ENCODE measurements at regions not wholly inside any gene's neighbourhood (a gene's known extent, or its start where the extent isn't known, plus 50 kb on each side); places are given as distances from the start of the nearest gene placed in this dataset.

DNA sequence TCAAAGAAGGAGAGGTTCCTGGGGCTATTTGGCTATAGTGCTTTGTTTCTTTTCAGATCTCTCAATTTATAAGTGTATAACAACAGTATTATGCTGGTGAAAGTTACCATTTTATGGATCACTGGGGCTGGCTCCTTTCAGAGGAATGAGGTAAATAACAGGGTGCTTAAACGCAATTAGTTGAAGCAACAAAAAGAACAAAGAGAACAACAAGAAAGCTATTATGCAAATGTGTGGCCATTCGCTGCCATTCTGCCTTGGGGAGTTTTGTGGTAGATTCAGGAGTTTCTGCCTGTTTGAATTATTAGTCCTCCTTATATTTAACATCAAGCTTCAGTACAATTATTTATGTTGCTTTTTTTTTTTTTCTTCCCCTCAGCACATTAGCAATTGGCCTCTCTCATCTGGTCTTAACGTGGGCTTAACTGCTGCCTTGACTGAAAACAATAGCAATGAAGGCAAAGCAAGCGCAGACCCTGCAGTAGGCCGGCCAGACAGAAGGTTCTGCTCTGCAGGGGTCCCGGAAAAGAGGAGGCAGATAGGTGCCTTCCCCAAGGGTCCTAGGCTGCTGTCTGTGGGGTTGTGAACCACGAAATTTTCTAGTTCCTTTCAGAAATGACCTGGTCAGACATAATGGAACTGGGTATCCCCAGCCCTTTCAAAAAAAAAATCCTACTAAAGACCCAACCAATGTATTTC lies 339.9 kb upstream of the PODXL start:
- no peak for DNase-seq

DNA sequence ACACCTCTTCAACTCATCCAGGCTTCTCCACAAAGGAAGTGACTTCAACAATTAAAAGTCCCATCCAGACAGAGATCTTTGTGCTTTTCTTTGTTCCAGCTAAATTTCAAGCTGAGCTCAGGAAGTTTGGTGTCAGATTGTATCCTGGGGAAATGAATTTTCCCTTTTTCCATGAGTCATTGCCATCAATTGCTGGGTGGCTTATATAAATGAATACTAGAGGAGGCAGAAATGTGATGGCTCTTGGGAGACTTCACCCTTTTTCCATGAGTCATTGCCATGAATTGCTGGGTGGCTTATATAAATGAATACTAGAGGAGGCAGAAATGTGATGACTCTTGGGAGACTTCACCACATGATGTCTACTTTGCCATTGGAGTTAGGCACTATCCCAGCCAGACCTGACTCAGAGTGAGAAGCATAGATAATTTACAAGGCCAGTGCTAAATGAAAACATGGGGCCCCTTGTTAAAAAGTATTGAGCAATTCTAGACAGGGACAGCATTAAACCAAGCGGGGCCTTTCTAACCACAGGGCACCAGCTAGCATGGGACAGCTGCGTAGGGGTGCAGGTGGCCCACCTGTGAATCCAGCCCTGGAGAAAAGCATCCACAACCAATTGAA lies 339.2 kb upstream of the PODXL start:
- no peak for DNase-seq

DNA sequence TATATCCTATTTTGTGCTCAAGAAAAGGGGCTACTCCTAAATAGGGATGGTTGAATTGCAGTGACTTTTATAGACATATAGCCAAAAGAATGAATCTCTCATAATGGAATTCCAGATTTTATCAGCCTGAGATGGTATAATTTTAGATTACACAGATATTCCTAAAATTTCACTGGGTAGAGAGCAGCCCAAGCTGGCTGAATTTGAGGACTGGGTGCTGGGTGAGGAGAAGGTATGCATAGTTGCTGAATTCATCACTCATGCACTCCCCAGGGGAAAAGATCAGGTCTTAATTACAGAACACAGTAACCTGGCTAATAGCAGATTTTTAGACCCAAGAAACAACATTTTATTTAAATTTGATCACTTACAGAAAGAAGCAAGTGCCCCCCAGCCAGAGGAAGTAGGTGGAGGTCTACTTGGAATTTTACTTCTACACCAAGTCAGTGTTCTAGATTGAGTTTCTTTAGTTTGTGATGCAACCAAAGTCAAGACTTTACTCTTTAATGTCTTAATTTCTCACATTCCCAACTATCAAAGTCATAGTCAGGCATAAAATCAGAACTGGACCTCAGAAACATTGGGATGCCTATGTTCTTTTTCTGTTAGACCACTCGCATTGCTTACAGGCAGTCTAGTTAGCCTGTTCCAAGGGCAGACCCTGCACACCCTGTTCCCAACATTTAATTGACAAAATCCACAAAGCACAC lies 337.4 kb upstream of the PODXL start:
- no peak for DNase-seq

- peak; percentile 89 to 91 for DNase-seq
Measured at GRCh38 chr7:131890176-131890575, 333.7 kb upstream of the PODXL start.

- DNase-seq = no peak
Measured at GRCh38 chr7:131889572-131890150, 333.2 kb upstream of the PODXL start.

GRCh38 chr7:131883769-131884168 lies 327.3 kb upstream of the PODXL start:
- no peak for DNase-seq

- no peak for DNase-seq
Measured at GRCh38 chr7:131883196-131883595, 326.8 kb upstream of the PODXL start.

- no peak for DNase-seq
Measured at GRCh38 chr7:131882321-131882720, 325.9 kb upstream of the PODXL start.

- no peak for DNase-seq
Measured at GRCh38 chr7:131880078-131880477, 323.6 kb upstream of the PODXL start.

- no peak for DNase-seq
Measured at GRCh38 chr7:131879424-131879823, 323.0 kb upstream of the PODXL start.

DNA sequence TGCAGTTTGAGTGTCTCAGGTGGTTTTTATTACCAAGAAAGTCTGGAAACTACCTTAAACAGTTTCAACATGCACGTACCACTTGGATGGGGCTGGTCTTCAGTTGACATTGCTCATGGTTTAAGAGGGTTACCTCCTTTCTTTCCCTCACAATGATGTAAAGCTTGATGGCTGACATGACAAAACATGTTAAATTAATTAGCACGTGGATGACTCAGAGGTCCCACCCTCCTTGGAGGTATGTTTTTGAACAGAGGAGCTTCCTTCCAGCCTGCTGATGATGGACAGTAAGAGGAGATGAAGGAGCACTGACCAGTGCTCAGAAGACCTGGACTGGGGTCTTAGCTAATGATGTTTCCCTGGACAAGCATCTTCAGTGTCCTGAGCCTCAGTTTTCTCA lies 322.3 kb upstream of the PODXL start:
- DNase-seq = no peak

DNA sequence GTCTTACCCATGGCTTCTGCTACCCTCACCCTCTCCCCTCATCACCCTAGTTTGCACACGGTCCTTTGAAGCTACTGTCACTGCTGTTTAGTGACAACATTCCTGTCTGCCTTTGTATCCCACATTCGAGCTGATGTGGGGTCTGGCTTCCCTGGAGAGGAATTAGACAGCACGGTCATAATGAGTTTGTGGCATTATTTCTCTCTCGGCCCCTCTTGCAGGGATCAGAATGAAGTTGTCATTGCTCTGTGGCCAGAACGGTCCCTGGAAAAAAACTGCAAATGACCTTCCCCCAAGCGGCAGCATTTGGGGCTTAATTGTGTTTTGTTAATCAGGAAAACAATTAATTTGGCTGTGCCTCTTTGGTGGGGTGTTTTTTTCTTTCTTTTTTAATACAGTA lies 317.2 kb upstream of the PODXL start:
- DNase-seq = no peak

DNA sequence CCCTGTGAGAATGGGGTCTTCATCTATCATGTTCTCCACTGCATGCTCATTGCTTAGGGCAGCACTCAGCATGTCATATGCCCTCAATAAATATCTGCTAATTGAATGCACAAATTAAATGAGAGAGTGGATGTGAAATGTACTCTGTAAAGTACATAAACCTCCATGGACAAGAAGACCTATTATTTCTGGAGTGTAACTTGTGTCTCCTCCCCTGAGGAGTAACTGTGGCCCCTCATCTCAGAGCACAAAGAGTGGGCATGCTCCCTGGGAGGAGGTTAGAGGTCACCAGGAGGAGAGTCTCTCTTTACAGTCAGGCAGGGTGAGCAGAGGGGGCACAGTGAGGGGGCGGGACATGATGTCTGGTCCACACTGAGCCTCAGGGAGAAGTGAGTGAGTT lies 313.6 kb upstream of the PODXL start:
- DNase-seq = no peak

- DNase-seq = no peak
Measured at GRCh38 chr7:131869169-131869844, 312.9 kb upstream of the PODXL start.

- DNase-seq = no peak
Measured at GRCh38 chr7:131867461-131867860, 311.0 kb upstream of the PODXL start.

DNA sequence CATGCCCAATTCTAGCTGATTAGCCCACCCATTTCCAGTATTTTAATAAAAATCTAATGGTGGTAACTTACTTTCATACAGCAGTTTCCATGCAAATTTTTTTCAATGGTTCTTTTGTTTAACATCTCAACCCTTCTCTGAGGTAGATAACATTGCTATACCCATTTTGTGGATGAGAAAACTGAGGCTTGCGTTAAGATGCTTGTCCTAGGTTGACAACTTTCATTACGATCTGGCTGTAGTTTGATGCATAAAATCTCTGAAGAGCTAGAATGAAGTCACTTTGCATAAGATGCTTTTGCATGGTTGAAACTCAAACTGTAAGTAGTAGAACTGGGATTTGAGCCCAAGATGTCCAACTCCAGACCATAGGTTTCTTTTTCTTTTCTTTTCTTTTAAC lies 309.5 kb upstream of the PODXL start:
- no peak for DNase-seq

- DNase-seq = no peak
Measured at GRCh38 chr7:131861620-131862346, 305.4 kb upstream of the PODXL start.

- DNase-seq = peak; percentile 69 to 85
Measured at GRCh38 chr7:131859147-131859821, 302.9 kb upstream of the PODXL start.

- no peak for DNase-seq
Measured at GRCh38 chr7:131858611-131859010, 302.2 kb upstream of the PODXL start.

DNA sequence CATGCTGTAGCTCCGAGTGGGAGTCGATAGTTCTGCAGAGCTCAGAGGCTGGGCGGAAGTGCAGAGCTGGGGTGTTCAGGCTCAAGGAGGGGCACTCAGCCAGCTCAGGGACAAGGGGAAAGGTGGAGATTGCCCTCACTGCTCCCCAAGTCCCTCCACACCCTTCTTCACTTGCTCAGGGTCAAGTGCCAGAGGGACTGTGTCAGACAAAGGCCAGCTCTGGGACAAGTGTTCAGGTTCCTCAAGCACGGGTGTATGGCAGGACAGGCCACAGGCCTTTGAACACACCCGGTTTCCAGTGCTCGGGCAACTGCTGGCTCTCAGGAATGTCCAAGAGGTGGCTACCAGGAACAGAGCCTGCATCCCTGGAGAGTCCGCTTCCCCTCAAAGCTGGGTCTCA lies 293.0 kb upstream of the PODXL start:
- DNase-seq = no peak

DNA sequence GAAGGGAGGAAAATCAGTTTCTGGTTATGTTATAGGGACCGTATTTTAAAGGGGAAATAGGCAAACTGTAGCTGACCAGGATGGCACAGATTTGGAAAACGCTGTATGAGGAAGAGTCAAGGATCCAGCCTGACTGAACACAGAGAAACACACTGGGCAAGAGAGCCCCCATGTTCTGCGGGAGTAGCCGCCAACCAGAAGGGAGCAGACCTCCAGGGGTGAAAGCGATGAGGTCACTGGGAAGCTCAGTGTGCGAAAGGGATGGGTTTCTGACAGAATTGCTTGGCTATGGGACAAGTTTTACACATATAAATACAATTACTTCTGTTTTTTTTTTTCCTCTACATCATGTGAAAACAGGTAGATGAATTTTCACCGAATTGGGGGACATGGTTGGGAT lies 291.6 kb upstream of the PODXL start:
- DNase-seq = no peak
